MCF 10A (cell line): ENCODE measurements at regions not wholly inside any gene's neighbourhood (a gene's known extent, or its start where the extent isn't known, plus 50 kb on each side); places are given as distances from the start of the nearest gene placed in this dataset.

ENCODE experiments used
- BruUV-seq: library from RNA; stranded (reverse); fragments of 400-500 nt; replicated peaks from 2 replicates; lab custom pipeline; 2021; lab: Mats Ljungman, UMichigan
- CTCF ChIA-PET: fragments of 300-600 bp; sonication (Branson Sonifier 250); formaldehyde crosslinking; extraction: SDS; loops from one replicate; lab custom pipeline; 2021; ENCODE audit warnings: antibody characterized with exemption, inconsistent platforms; lab: Yijun Ruan, JAX
- POLR2A ChIA-PET: fragments of 300-600, 350-650 bp; sonication (Branson Sonifier 250); formaldehyde crosslinking; extraction: SDS; loops from one replicate; lab custom pipeline; 2020; ENCODE audit warnings: antibody characterized with exemption, inconsistent platforms; lab: Yijun Ruan, JAX
- DNase-seq: peaks from one replicate; pipeline ENCODE4 v3.0.0-alpha.2; 2018; ENCODE audit not compliant: unreplicated experiment
- H3K27ac Mint-ChIP-seq: one replicate; pipeline ENCODE4 v1.8.0; 2022; ENCODE audit warnings: mild to moderate bottlenecking, low read depth, mixed read lengths; ENCODE audit not compliant: unreplicated experiment
- H3K27me3 Mint-ChIP-seq: one replicate; pipeline ENCODE4 v1.8.0; 2022; ENCODE audit warnings: mixed read lengths; ENCODE audit not compliant: insufficient read depth, unreplicated experiment
- H3K36me3 Mint-ChIP-seq: one replicate; pipeline ENCODE4 v1.8.0; 2022; ENCODE audit warnings: mild to moderate bottlenecking, moderate library complexity, mixed read lengths; ENCODE audit not compliant: insufficient read depth, unreplicated experiment
- H3K4me1 Mint-ChIP-seq: one replicate; pipeline ENCODE4 v1.8.0; 2022; ENCODE audit warnings: mixed read lengths; ENCODE audit not compliant: insufficient read depth, unreplicated experiment
- H3K4me3 Mint-ChIP-seq: one replicate; pipeline ENCODE4 v1.8.0; 2022; ENCODE audit warnings: mild to moderate bottlenecking, moderate library complexity, mixed read lengths; ENCODE audit not compliant: unreplicated experiment
- H3K9me3 Mint-ChIP-seq: one replicate; pipeline ENCODE4 v1.8.0; 2022; ENCODE audit warnings: mixed read lengths; ENCODE audit not compliant: unreplicated experiment
- CTCF ChIP-seq: fragments of 200-600 bp; IDR thresholded peaks from one replicate; pipeline ENCODE4 v1.8.0; 2022; ENCODE audit warnings: antibody characterized with exemption, mild to moderate bottlenecking; ENCODE audit not compliant: unreplicated experiment
- intact Hi-C: fragments of 100-400 bp; cut with micrococcal nuclease; formaldehyde crosslinking; loops from 2 replicates; pipeline ENCODE4 v1.14.1; 2022

- Mint-ChIP-seq H3K36me3 (peaks cover 6% of the 10 kb centered on the region), H3K9me3 (no peaks in the 10 kb centered on the region), H3K27me3 (no peaks in the 10 kb centered on the region), H3K4me3 (no peak overlapping the region), H3K4me1 (peaks cover 11% of the 10 kb centered on the region), H3K27ac (no peak overlapping the region)
- intact Hi-C loops = no loop called here
- ChIA-PET CTCF (interaction anchor here (0.6 kb wide), 1 partner anchor 52 kb away, joined by 3 read pairs; no protein-coding TSS in a partner anchor), POLR2A (no interaction called here)
- no TSS peak for BruUV-seq
- DNase-seq = no peak
- no peak for TF ChIP-seq CTCF
Measured at GRCh38 chr5:154697371-154697770, 57.8 kb upstream of the LARP1 start.

- Mint-ChIP-seq H3K4me1 (peaks cover 11% of the 10 kb centered on the region), H3K4me3 (no peak overlapping the region), H3K27ac (no peak overlapping the region), H3K36me3 (peaks cover 6% of the 10 kb centered on the region), H3K9me3 (no peaks in the 10 kb centered on the region), H3K27me3 (no peaks in the 10 kb centered on the region)
- ChIA-PET POLR2A (no interaction called here), CTCF (interaction anchor here (1.2 kb wide), 1 partner anchor 21 kb away, joined by 4 read pairs; no protein-coding TSS in a partner anchor)
- no peak for TF ChIP-seq CTCF
- BruUV-seq = no TSS peak
- intact Hi-C loops = no loop called here
- no peak for DNase-seq
Measured at GRCh38 chr5:154696891-154697290, 58.3 kb upstream of the LARP1 start.

GRCh38 chr5:154694159-154694558 is 61.0 kb upstream of the LARP1 start:
- H3K27ac Mint-ChIP-seq = no peak overlapping the region
- ChIA-PET CTCF (interaction anchor here (0.7 to 1.1 kb wide), 3 partner anchors 12 to 750 kb away, joined by 3 to 4 read pairs (median 3); no protein-coding TSS in a partner anchor), POLR2A (interaction anchor here (1.0 to 3.9 kb wide), 4 partner anchors 10 to 59 kb away, joined by 3 to 44 read pairs (median 3); no protein-coding TSS in a partner anchor)
- H3K4me3 Mint-ChIP-seq = no peak overlapping the region
- H3K4me1 Mint-ChIP-seq = peaks cover 7% of the 10 kb centered on the region
- intact Hi-C loops = no loop called here
- no peaks in the 10 kb centered on the region for H3K27me3 Mint-ChIP-seq
- H3K9me3 Mint-ChIP-seq = no peaks in the 10 kb centered on the region
- no TSS peak for BruUV-seq
- no peak for TF ChIP-seq CTCF
- H3K36me3 Mint-ChIP-seq = peaks cover 6% of the 10 kb centered on the region
- DNase-seq = no peak

- intact Hi-C loops = no loop called here
- Mint-ChIP-seq H3K36me3 (peaks cover 6% of the 10 kb centered on the region), H3K27me3 (no peaks in the 10 kb centered on the region), H3K4me1 (peaks cover 7% of the 10 kb centered on the region), H3K9me3 (peaks cover 12% of the 10 kb centered on the region), H3K27ac (no peak overlapping the region), H3K4me3 (no peak overlapping the region)
- ChIA-PET POLR2A (no interaction called here), CTCF (interaction anchor here (0.7 to 0.9 kb wide), 2 partner anchors 60 to 170 kb away, joined by 3 read pairs; no protein-coding TSS in a partner anchor)
- TF ChIP-seq CTCF = no peak
- DNase-seq = no peak
- BruUV-seq = no TSS peak
Measured at GRCh38 chr5:154690488-154690887, 64.7 kb upstream of the LARP1 start.
